SU-DHL-6 (cell line): ENCODE measurements at regions not wholly inside any gene's neighbourhood (a gene's known extent, or its start where the extent isn't known, plus 50 kb on each side); places are given as distances from the start of the nearest gene placed in this dataset.
"Not testable (repeated sequence)": the region's sequence is repeated elsewhere in the genome, so short reads cannot be mapped to it uniquely, and the experiment has no call there.

Source experiments
- H2AFZ ChIP-seq: fragments of 200-600 bp; sonication (generic); 2 replicates; pipeline ENCODE4 v1.6.1; 2014; ENCODE audit warnings: low read depth, mild to moderate bottlenecking, moderate library complexity, mixed read lengths, antibody characterized with exemption, low read length; ENCODE audit not compliant: severe bottlenecking
- H3F3A ChIP-seq: fragments of 200-600 bp; shearing (Covaris generic); 2 replicates; pipeline ENCODE4 v1.6.0; 2016; ENCODE audit warnings: antibody characterized with exemption, mild to moderate bottlenecking; ENCODE audit not compliant: insufficient read depth
- H3K27ac ChIP-seq: fragments of 200-600 bp; sonication (generic); 2 replicates; pipeline ENCODE4 v1.5.1; 2016; ENCODE audit warnings: low read depth, mild to moderate bottlenecking, low read length, moderate library complexity, mixed read lengths
- H3K27me3 ChIP-seq: fragments of 200-600 bp; sonication (generic), shearing (Covaris generic); 2 replicates; pipeline ENCODE4 v1.6.0; 2014; ENCODE audit warnings: mild to moderate bottlenecking, low read length
- H3K36me3 ChIP-seq: fragments of 200-600 bp; sonication (generic); 2 replicates; pipeline ENCODE4 v1.6.1; 2014; ENCODE audit warnings: mild to moderate bottlenecking, low read length, mixed read lengths
- H3K4me2 ChIP-seq: fragments of 300-600, 200-600 bp; shearing (Covaris generic), sonication (generic); 2 replicates; pipeline ENCODE4 v1.6.0; 2014; ENCODE audit warnings: low read length, low read depth, mild to moderate bottlenecking; ENCODE audit not compliant: poor library complexity, severe bottlenecking
- H3K4me3 ChIP-seq: fragments of 200-600 bp; sonication (generic); 2 replicates; pipeline ENCODE4 v1.5.1; 2014; ENCODE audit warnings: antibody characterized with exemption, low read length, mild to moderate bottlenecking, mixed read lengths; ENCODE audit not compliant: insufficient read depth, poor library complexity, severe bottlenecking
- H3K79me2 ChIP-seq: fragments of 200-600 bp; sonication (generic); 2 replicates; pipeline ENCODE4 v1.6.1; 2014; ENCODE audit warnings: mild to moderate bottlenecking, low read length, moderate library complexity; ENCODE audit not compliant: insufficient read depth
- H3K9ac ChIP-seq: fragments of 200-600 bp; sonication (generic); 2 replicates; pipeline ENCODE4 v1.7.0; 2014; ENCODE audit warnings: mild to moderate bottlenecking, low read length
- H3K9me2 ChIP-seq: fragments of 200-600 bp; sonication (generic); replicated peaks from 2 replicates; pipeline ENCODE4 v1.6.1; 2014; ENCODE audit warnings: low read length; ENCODE audit not compliant: insufficient read depth
- H3K9me3 ChIP-seq: fragments of 200-600 bp; sonication (generic); 2 replicates; pipeline ENCODE4 v1.6.1; 2014; ENCODE audit warnings: low read length, mixed read lengths; ENCODE audit not compliant: insufficient read depth
- H4K20me1 ChIP-seq: fragments of 200-600 bp; sonication (generic); 2 replicates; pipeline ENCODE4 v1.6.1; 2014; ENCODE audit warnings: low read depth, mild to moderate bottlenecking, antibody characterized with exemption, low read length, moderate library complexity, mixed read lengths
- CTCF ChIP-seq: fragments of 200-600 bp; sonication (generic); IDR thresholded peaks from one replicate; pipeline ENCODE4 v1.5.1; 2017; ENCODE audit warnings: antibody characterized with exemption, mild to moderate bottlenecking, low read length, moderate library complexity; ENCODE audit not compliant: insufficient read depth, poor library complexity, severe bottlenecking
- EZH2phosphoT487 ChIP-seq: fragments of 200-600 bp; sonication (generic), shearing (Covaris generic); conservative IDR thresholded peaks from 2 replicates; pipeline ENCODE4 v1.6.1; 2018; ENCODE audit warnings: mild to moderate bottlenecking, antibody characterized with exemption, low read length, moderate library complexity, mixed read lengths

- H4K20me1 ChIP-seq: no peaks in the 10 kb centered on the region
- H3K9me2 ChIP-seq: no peaks in the 10 kb centered on the region
- H3K79me2 ChIP-seq: no peaks in the 10 kb centered on the region
- no peak overlapping the region for H2AFZ ChIP-seq
- H3K9me3 ChIP-seq: no peaks in the 10 kb centered on the region
- no peaks in the 10 kb centered on the region for H3K27me3 ChIP-seq
- no peak for TF ChIP-seq EZH2phosphoT487
- no peak for TF ChIP-seq CTCF
- no peak overlapping the region for H3K4me3 ChIP-seq
- no peak overlapping the region for H3K9ac ChIP-seq
- H3K27ac ChIP-seq: no peak overlapping the region
- no peaks in the 10 kb centered on the region for H3K36me3 ChIP-seq
- H3K4me2 ChIP-seq: no peak overlapping the region
- no peaks in the 10 kb centered on the region for H3F3A ChIP-seq
Observed at GRCh38 chr2:196295005-196295404, 123.6 kb upstream of the STK17B start.

DNA sequence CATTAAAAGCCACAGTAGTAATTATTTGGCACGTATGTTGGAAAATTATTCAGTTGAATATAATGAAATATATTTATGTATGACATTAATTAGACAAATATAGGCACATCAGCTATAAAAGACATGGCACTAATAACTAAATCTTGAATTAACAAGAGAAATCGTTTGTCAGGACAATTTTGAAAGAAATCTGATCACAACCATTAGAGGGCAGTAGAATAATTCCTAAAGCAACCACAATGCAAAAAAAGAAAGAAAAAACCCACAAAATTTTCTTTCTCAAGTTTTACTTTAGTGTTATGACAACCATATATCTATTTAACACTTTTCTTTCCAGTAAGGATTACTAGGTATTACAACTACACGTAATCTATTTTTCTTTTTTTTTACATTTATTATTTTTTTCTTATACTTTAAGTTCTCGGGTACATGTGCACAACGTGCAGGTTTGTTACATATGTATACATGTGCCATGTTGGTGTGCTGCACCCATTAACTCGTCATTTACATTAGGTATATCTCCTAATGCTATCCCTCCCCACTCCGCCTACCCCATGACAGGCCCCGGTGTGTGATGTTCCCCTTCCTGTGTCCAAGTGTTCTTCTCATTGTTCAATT, 126.8 kb upstream of the STK17B start:
- not testable (repeated sequence) for H3K79me2 ChIP-seq, H3F3A ChIP-seq, H4K20me1 ChIP-seq, H3K36me3 ChIP-seq, H2AFZ ChIP-seq, H3K4me2 ChIP-seq, H3K9me3 ChIP-seq, H3K9ac ChIP-seq, H3K27me3 ChIP-seq, H3K4me3 ChIP-seq, H3K9me2 ChIP-seq, H3K27ac ChIP-seq
- peak; percentile 53 for TF ChIP-seq CTCF

DNA sequence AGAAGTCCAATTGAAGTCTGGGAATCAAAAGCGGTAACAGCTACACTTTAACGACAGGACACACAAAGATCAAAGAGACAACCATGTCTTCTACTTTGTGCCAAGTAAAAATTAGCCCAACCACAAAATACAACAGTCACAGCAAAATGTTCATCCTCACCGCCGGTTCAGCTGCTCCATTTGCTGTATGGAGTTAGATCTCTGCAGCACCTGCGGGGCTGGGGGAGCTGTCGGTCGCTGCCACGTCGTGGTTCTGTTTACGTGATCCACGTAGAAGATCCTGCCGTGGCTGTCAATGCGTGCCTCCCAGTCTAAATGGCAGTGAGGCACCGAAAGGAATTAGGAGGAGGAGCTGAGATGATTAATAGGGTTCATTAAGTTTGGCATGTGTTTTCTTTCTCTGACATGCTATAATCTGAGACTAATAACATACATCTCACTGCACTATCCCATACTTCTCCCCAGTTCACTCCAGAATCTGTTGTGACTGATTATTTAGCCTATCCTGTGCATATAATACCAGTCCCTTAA, 136.5 kb upstream of the STK17B start:
- H3K27ac ChIP-seq: no peak overlapping the region
- no peaks in the 10 kb centered on the region for H3K9me2 ChIP-seq
- H3K4me3 ChIP-seq: no peak overlapping the region
- no peak overlapping the region for H3K9ac ChIP-seq
- no peaks in the 10 kb centered on the region for H4K20me1 ChIP-seq
- no peaks in the 10 kb centered on the region for H3F3A ChIP-seq
- no peaks in the 10 kb centered on the region for H3K79me2 ChIP-seq
- H3K9me3 ChIP-seq: no peaks in the 10 kb centered on the region
- H3K27me3 ChIP-seq: no peaks in the 10 kb centered on the region
- no peak overlapping the region for H2AFZ ChIP-seq
- H3K36me3 ChIP-seq: no peaks in the 10 kb centered on the region
- TF ChIP-seq CTCF (no peak), EZH2phosphoT487 (no peak)
- no peak overlapping the region for H3K4me2 ChIP-seq
